ENCODE measurements at regions not wholly inside any gene's neighbourhood (a gene's known extent, or its start where the extent isn't known, plus 50 kb on each side); places are given as distances from the start of the nearest gene placed in this dataset.

GRCh38 chr10:23611308-23612029, 172.6 kb downstream of the OTUD1 start:
- TF ChIP-seq CTCF (IDR thresholded peaks at IDR 0.05 in 2 of 3, conservative IDR thresholded peaks at IDR 0.05 in 1 of 3; ENCODE audit: borderline replicate concordance in 1 of 3, insufficient read depth in 1 of 3, low read depth in 2 of 3, low read length in 2 of 3), result no peak
- TF ChIP-seq POLR2AphosphoS5 (IDR thresholded peaks at IDR 0.05; ENCODE audit: low read depth, low read length), result no peak
